OCI-LY7 (cell line): ENCODE measurements at regions not wholly inside any gene's neighbourhood (a gene's known extent, or its start where the extent isn't known, plus 50 kb on each side); places are given as distances from the start of the nearest gene placed in this dataset.

Experiments
- BruUV-seq: library from RNA; stranded (reverse); fragments of 400-500 nt; replicated peaks from 2 replicates; lab custom pipeline; 2021; lab: Mats Ljungman, UMichigan
- CTCF ChIA-PET: fragments of 300-600 bp; sonication (Branson Sonifier 250); formaldehyde crosslinking; loops from one replicate; lab custom pipeline; 2022; ENCODE audit warnings: antibody characterized with exemption; ENCODE audit not compliant: unreplicated experiment; lab: Charles Lee
- POLR2A ChIA-PET: fragments of 300-600 bp; sonication (Branson Sonifier 250); formaldehyde crosslinking; loops from one replicate; lab custom pipeline; 2022; ENCODE audit warnings: antibody characterized with exemption; lab: Charles Lee
- DNase-seq: peaks from one replicate; pipeline ENCODE4 v3.0.0-alpha.2; 2015; ENCODE audit warnings: low spot score
- H2AFZ ChIP-seq: fragments of 200-600 bp; sonication (generic), shearing (Covaris generic); 2 replicates; pipeline ENCODE4 v1.6.1; 2014; ENCODE audit warnings: mild to moderate bottlenecking, antibody characterized with exemption, low read length, moderate library complexity
- H3K27ac ChIP-seq: fragments of 200-600 bp; sonication (generic); 2 replicates; pipeline ENCODE4 v1.5.1; 2014; ENCODE audit warnings: mixed run types, low read depth, mild to moderate bottlenecking, moderate library complexity, low read length, inconsistent platforms; ENCODE audit not compliant: poor library complexity, severe bottlenecking
- H3K36me3 ChIP-seq: fragments of 200-600 bp; sonication (generic); 2 replicates; pipeline ENCODE4 v1.6.1; 2014; ENCODE audit warnings: mild to moderate bottlenecking, antibody characterized with exemption, low read length, moderate library complexity, mixed read lengths; ENCODE audit not compliant: insufficient read depth
- H3K4me1 ChIP-seq: fragments of 200-600 bp; sonication (generic); 2 replicates; pipeline ENCODE4 v1.5.1; 2014; ENCODE audit warnings: mild to moderate bottlenecking, low read length; ENCODE audit not compliant: insufficient read depth, poor library complexity, severe bottlenecking
- H3K4me2 ChIP-seq: fragments of 200-600 bp; sonication (generic); 2 replicates; pipeline ENCODE4 v1.6.1; 2014; ENCODE audit warnings: mild to moderate bottlenecking, low read length
- H3K4me3 ChIP-seq: fragments of 200-600 bp; sonication (generic); 2 replicates; pipeline ENCODE4 v1.5.1; 2014; ENCODE audit warnings: mild to moderate bottlenecking, low read depth, low read length; ENCODE audit not compliant: poor library complexity, severe bottlenecking
- H3K79me2 ChIP-seq: fragments of 200-600 bp; sonication (generic); 2 replicates; pipeline ENCODE4 v1.6.1; 2016; ENCODE audit warnings: low read depth, mild to moderate bottlenecking, low read length, moderate library complexity, mixed read lengths; ENCODE audit not compliant: insufficient read depth
- H3K9me2 ChIP-seq: fragments of 200-600 bp; sonication (generic); 2 replicates; pipeline ENCODE4 v1.6.1; 2016; ENCODE audit warnings: mild to moderate bottlenecking, low read length, mixed read lengths; ENCODE audit not compliant: insufficient read depth
- H3K9me3 ChIP-seq: fragments of 200-600 bp; sonication (generic); 2 replicates; pipeline ENCODE4 v1.6.1; 2014; ENCODE audit warnings: mild to moderate bottlenecking, mixed run types, low read length, mixed read lengths
- H4K20me1 ChIP-seq: fragments of 200-600 bp; sonication (generic); 2 replicates; pipeline ENCODE4 v1.6.1; 2014; ENCODE audit warnings: mild to moderate bottlenecking, antibody characterized with exemption, low read length, moderate library complexity, mixed read lengths; ENCODE audit not compliant: insufficient read depth
- EZH2phosphoT487 ChIP-seq: fragments of 200-600 bp; sonication (generic); IDR thresholded peaks from 2 replicates; pipeline ENCODE4 v1.6.1; 2018; ENCODE audit warnings: low read depth, borderline replicate concordance, mild to moderate bottlenecking, mixed run types, antibody characterized with exemption, low read length, moderate library complexity, mixed read lengths
- intact Hi-C: fragments of 100-400 bp; cut with micrococcal nuclease; formaldehyde crosslinking; loops from one replicate; pipeline ENCODE4 v1.10.0; 2022; ENCODE audit not compliant: unreplicated experiment
- TF ChIP-seq, protein P1 (sequence below): fragments of 200-600 bp; sonication (generic); conservative IDR thresholded peaks from 2 replicates; pipeline ENCODE4 v1.5.1; 2014; ENCODE audit warnings: mild to moderate bottlenecking, antibody characterized with exemption, low read length, moderate library complexity, mixed read lengths

DNA sequence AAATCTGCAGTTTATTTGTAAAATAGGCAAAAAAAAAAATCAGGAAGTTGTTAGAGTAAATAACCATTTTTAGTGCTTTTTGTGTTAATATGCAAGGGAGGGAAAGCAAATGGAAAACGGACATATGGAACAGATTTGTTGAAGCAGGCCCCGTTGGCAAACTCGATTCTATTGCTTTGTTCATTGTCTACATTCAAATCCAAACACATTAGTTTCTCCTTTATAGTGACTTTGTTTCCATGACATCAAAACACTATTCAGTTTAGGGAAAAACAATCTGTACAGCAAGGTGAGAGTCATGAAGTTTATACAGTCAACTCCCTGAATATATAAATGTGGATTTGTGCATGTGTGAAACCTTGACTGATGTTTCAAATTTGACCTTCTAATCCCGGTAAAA is 142.2 kb downstream of the FAM47A start:
- intact Hi-C loops = no loop called here
- Histone ChIP-seq H3K9me3 (no peaks in the 10 kb centered on the region), H3K36me3 (no peaks in the 10 kb centered on the region), H3K79me2 (no peaks in the 10 kb centered on the region), H3K27ac (no peak overlapping the region), H4K20me1 (no peaks in the 10 kb centered on the region), H2AFZ (no peak overlapping the region), H3K4me3 (no peak overlapping the region), H3K9me2 (no peaks in the 10 kb centered on the region), H3K4me1 (no peaks in the 10 kb centered on the region), H3K4me2 (no peak overlapping the region)
- CTCF ChIA-PET = no interaction called here
- POLR2A ChIA-PET = no interaction called here
- TF ChIP-seq, protein P1, sequence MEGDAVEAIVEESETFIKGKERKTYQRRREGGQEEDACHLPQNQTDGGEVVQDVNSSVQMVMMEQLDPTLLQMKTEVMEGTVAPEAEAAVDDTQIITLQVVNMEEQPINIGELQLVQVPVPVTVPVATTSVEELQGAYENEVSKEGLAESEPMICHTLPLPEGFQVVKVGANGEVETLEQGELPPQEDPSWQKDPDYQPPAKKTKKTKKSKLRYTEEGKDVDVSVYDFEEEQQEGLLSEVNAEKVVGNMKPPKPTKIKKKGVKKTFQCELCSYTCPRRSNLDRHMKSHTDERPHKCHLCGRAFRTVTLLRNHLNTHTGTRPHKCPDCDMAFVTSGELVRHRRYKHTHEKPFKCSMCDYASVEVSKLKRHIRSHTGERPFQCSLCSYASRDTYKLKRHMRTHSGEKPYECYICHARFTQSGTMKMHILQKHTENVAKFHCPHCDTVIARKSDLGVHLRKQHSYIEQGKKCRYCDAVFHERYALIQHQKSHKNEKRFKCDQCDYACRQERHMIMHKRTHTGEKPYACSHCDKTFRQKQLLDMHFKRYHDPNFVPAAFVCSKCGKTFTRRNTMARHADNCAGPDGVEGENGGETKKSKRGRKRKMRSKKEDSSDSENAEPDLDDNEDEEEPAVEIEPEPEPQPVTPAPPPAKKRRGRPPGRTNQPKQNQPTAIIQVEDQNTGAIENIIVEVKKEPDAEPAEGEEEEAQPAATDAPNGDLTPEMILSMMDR = no peak
- no peak for TF ChIP-seq EZH2phosphoT487
- BruUV-seq = no TSS peak
- DNase-seq = no peak

DNA sequence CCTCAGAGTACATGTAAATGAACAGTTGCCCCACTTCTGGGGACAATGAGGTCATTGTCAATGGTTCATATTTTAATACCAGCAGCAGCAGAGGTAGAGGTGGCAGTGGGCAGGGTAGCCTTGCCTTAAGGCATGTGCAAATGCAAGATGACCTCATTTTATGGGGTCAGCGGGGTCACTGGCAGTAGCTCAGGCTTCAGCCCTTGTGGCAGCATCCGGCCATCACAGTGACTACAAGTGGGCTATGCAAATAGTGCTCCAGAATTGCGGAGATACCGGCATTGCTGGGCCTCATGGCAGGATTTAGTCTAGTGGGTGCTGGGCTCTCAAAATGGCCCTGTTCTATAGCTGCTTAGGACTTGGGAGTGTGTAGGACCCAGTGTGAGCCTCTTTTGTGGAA is 144.7 kb downstream of the FAM47A start:
- no peak overlapping the region for H2AFZ ChIP-seq
- H3K4me3 ChIP-seq = no peak overlapping the region
- intact Hi-C loops = no loop called here
- no peaks in the 10 kb centered on the region for H3K79me2 ChIP-seq
- H4K20me1 ChIP-seq = no peaks in the 10 kb centered on the region
- H3K9me2 ChIP-seq = no peaks in the 10 kb centered on the region
- DNase-seq = no peak
- H3K27ac ChIP-seq = no peak overlapping the region
- no peaks in the 10 kb centered on the region for H3K9me3 ChIP-seq
- no TSS peak for BruUV-seq
- no peaks in the 10 kb centered on the region for H3K4me1 ChIP-seq
- no peak overlapping the region for H3K4me2 ChIP-seq
- POLR2A ChIA-PET = no interaction called here
- CTCF ChIA-PET = no interaction called here
- H3K36me3 ChIP-seq = no peaks in the 10 kb centered on the region
- TF ChIP-seq, protein P1 = no peak
- no peak for TF ChIP-seq EZH2phosphoT487

DNA sequence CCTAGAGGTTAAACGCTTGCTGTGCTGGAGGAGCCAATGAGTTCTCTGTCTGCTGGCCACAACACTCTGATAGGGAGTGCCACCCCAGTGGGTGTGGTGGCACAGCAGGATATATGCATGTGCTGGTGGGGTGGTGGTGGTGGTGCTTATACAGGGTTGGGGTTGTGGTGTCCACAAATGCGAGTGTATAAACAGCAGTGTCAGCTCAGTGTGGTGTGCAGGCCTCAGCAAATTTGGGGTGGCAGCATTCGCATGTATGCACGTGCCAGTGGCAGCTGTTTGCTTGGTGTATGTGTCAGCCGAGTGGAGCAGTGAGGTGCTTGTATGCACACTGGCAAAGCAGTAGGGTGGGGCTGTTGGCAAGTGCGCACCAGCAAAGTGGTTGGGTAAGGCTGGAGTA is 157.4 kb downstream of the FAM47A start:
- no peak overlapping the region for H3K27ac ChIP-seq
- H3K9me2 ChIP-seq = no peaks in the 10 kb centered on the region
- no peaks in the 10 kb centered on the region for H3K79me2 ChIP-seq
- no peaks in the 10 kb centered on the region for H3K36me3 ChIP-seq
- BruUV-seq = no TSS peak
- H2AFZ ChIP-seq = no peak overlapping the region
- H4K20me1 ChIP-seq = no peaks in the 10 kb centered on the region
- H3K9me3 ChIP-seq = no peaks in the 10 kb centered on the region
- CTCF ChIA-PET = no interaction called here
- intact Hi-C loops = no loop called here
- no peak for DNase-seq
- POLR2A ChIA-PET = no interaction called here
- H3K4me3 ChIP-seq = no peak overlapping the region
- no peak for TF ChIP-seq EZH2phosphoT487
- TF ChIP-seq, protein P1 = no peak
- no peaks in the 10 kb centered on the region for H3K4me1 ChIP-seq
- no peak overlapping the region for H3K4me2 ChIP-seq
